ENCODE measurements at regions not wholly inside any gene's neighbourhood (a gene's known extent, or its start where the extent isn't known, plus 50 kb on each side); places are given as distances from the start of the nearest gene placed in this dataset.

DNA sequence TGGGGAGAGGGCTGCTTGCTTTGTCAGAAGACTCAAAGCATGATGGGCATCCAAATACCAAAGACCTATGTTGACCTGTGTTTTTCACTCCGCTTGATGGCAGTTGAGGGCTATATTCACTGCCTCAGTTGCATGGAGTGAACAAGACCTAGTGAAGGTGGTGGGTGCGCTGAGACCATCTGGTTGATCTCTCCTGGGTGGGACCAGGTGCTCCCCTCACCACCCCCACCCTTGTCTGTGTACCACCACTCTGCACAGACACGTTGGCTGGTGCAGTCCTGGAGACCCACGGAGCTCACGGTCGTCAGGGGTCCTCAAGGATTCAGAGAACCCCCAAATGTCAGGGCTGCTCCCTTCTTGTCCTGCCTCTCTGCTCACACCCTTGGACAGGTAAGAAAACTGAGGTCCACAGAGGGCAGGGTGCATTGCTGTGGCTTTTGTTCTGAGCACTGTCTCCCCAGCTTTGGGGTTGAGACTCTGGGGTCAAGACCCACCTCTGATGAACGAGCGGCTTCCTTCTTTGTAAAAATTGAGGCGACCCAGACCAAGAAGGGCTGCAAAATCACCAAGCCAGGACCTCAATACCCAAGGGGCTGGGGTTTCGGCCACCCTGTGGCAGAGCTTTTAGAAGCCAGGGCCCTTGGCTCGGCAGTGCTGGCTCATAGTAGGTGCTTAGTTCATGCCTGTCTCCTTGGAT lies 166.3 kb upstream of the RTL1 start:
- Histone ChIP-seq H3K36me3 (ENCODE audit: control insufficient read depth, insufficient read depth, low read length) (no peaks in the 10 kb centered on the region), H3K27me3 (ENCODE audit: control insufficient read depth, insufficient read depth, low read length) (no peaks in the 10 kb centered on the region), H3K4me3 (ENCODE audit: low read depth, low read length) (no peak overlapping the region)
- DNase-seq (ENCODE audit: low read depth) (no peak), FAIRE-seq (no peak)
- TF ChIP-seq, protein P1, sequence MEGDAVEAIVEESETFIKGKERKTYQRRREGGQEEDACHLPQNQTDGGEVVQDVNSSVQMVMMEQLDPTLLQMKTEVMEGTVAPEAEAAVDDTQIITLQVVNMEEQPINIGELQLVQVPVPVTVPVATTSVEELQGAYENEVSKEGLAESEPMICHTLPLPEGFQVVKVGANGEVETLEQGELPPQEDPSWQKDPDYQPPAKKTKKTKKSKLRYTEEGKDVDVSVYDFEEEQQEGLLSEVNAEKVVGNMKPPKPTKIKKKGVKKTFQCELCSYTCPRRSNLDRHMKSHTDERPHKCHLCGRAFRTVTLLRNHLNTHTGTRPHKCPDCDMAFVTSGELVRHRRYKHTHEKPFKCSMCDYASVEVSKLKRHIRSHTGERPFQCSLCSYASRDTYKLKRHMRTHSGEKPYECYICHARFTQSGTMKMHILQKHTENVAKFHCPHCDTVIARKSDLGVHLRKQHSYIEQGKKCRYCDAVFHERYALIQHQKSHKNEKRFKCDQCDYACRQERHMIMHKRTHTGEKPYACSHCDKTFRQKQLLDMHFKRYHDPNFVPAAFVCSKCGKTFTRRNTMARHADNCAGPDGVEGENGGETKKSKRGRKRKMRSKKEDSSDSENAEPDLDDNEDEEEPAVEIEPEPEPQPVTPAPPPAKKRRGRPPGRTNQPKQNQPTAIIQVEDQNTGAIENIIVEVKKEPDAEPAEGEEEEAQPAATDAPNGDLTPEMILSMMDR (IDR thresholded peaks at IDR 0.05; ENCODE audit: insufficient read depth, low read length, severe bottlenecking) = no peak

DNA sequence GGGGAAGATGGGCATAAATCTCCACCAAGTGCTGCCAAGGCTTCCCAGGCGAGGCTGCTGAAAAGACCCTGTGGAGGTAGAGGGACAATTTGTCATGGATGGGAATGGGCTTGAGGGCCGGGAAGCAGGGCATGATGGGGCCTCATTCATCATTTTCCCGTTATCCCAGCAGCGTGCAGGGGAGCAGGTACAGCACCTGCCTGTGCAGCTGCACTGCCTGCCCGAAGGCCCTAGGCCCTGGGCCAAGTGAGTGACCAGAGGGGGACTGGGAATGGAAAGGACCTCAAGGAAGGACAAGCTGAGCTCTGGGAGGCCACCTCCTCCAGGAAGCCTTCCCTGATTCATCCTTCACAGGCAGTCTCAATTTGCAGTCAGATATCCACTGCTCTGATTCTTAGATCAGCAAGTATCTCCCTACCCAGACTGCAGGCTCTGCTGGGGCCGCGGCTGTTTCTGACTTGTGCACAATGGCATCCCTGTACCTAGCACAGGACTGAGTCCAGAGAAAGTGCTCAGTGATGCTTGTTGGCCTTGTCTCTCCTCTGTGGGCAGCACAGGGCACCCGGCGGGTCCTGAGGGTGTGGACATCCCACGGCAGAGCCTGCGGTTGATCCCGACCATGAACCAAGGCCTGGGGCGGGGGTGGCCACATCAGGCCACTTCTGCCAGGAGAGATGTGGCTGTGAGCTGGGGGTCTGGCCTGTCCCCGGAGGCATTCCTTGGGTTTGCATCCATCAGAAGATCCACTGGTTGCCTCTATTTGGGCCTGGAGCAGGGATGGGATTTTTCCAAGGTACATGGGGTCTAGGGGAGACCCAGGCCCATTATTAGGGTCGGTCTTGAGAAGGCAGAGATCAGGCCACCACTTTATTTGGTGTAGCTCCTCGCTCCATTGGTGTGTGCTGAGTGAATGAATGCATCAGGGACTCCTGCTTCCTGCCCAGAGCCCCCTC lies 167.3 kb upstream of the RTL1 start:
- Histone ChIP-seq H3K36me3 (ENCODE audit: control insufficient read depth, insufficient read depth, low read length) (no peaks in the 10 kb centered on the region), H3K4me3 (ENCODE audit: low read depth, low read length) (no peak overlapping the region), H3K27me3 (ENCODE audit: control insufficient read depth, insufficient read depth, low read length) (peaks cover 2% of the 10 kb centered on the region)
- FAIRE-seq (no peak), DNase-seq (ENCODE audit: low read depth) (no peak)
- TF ChIP-seq, protein P1 (IDR thresholded peaks at IDR 0.05; ENCODE audit: insufficient read depth, low read length, severe bottlenecking) = no peak

DNA sequence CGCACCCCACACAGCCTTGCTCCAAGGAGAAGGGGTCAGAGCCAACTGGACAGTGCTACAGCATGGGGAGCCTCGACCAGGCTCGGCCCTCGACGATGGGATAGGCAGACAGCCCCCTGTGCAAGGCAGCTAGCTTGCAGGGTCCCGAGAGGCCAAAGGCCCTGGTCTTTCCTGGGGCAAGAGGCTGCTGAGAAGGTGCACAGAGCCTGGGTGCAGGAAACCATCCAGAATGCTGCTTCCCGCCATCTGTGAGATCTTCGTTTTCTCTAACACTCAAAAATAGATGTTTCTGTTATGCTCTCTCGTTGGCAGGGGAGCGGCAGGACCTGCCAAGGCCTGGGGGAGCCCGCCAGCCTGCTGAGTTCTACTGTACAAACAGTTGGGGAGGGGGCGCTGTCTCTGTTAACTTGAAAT lies 168.0 kb upstream of the RTL1 start:
- Histone ChIP-seq H3K27me3 (ENCODE audit: control insufficient read depth, insufficient read depth, low read length) (peaks cover 4% of the 10 kb centered on the region), H3K4me3 (ENCODE audit: low read depth, low read length) (no peak overlapping the region), H3K36me3 (ENCODE audit: control insufficient read depth, insufficient read depth, low read length) (no peaks in the 10 kb centered on the region)
- TF ChIP-seq, protein P1 (IDR thresholded peaks at IDR 0.05; ENCODE audit: insufficient read depth, low read length, severe bottlenecking) = no peak
- FAIRE-seq (no peak), DNase-seq (ENCODE audit: low read depth) (no peak)

DNA sequence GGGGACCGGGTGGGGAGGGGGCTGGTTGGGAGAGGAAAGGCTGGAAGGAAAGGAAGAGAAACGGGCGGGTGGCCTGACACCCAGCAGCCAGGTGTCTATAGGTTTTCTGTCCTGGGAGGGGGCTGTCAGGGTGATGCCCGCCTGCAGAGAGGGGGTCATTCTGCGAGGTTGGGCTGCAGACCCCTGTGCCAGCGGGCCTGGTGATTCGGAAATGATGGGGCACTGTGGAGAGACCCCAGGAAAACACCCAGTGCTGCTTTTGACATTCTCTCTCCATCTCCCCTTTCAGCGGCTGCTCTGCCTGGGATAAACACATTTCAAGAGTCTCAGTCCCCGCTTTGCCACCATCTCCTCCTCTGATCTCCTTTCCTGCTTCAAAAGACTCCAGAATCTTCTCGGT lies 168.5 kb upstream of the RTL1 start:
- TF ChIP-seq, protein P1 (IDR thresholded peaks at IDR 0.05; ENCODE audit: insufficient read depth, low read length, severe bottlenecking) = no peak
- FAIRE-seq (no peak), DNase-seq (ENCODE audit: low read depth) (no peak)
- no peak overlapping the region for H3K4me3 ChIP-seq (ENCODE audit: low read depth, low read length)
- H3K36me3 ChIP-seq (ENCODE audit: control insufficient read depth, insufficient read depth, low read length) = no peaks in the 10 kb centered on the region
- peaks cover 7% of the 10 kb centered on the region for H3K27me3 ChIP-seq (ENCODE audit: control insufficient read depth, insufficient read depth, low read length)

DNA sequence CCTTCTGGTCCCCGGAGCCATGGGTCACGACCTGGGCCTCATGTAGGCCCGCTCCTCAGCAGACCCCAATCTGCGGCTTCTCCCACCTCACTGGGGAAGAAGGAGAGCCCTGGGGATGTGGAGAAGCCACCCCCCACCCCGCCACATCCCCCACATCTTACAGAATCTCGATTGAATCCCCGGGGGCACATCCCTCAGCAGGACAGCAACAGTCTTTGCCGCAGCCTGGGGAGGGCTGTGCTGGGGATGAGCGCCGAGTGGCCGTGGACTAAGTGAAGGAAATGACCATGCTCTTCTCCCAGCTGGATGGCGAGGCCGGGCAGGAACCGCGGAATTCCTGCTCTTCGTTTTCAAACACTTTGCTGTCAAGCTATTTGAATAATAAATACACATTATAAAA lies 169.0 kb upstream of the RTL1 start:
- DNase-seq (ENCODE audit: low read depth) (no peak), FAIRE-seq (no peak)
- Histone ChIP-seq H3K36me3 (ENCODE audit: control insufficient read depth, insufficient read depth, low read length) (no peaks in the 10 kb centered on the region), H3K4me3 (ENCODE audit: low read depth, low read length) (no peak overlapping the region), H3K27me3 (ENCODE audit: control insufficient read depth, insufficient read depth, low read length) (peaks cover 10% of the 10 kb centered on the region)
- TF ChIP-seq, protein P1 (IDR thresholded peaks at IDR 0.05; ENCODE audit: insufficient read depth, low read length, severe bottlenecking) = no peak

Measured in bronchial epithelial cell (primary cell).